Activated CD8-positive, alpha-beta T cell treated with anti-CD3 and anti-CD28 coated beads, Interleukin-2, amount 10 ng/mL, durations not matched to agents 7 days and 5 days (primary cell): ENCODE measurements at regions not wholly inside any gene's neighbourhood (a gene's known extent, or its start where the extent isn't known, plus 50 kb on each side); places are given as distances from the start of the nearest gene placed in this dataset.
"Not testable (repeated sequence)": the region's sequence is repeated elsewhere in the genome, so short reads cannot be mapped to it uniquely, and the experiment has no call there.

Source experiments
- ATAC-seq: fragments of 150-1000 bp; cut with Tn5 transposase; one replicate; pipeline ENCODE4 v1.10.0; 2021; ENCODE audit warnings: moderate library complexity
- CTCF ChIA-PET: fragments of 350-600 bp; sonication (Branson Sonifier 250); formaldehyde crosslinking; loops from one replicate; lab custom pipeline; 2021; ENCODE audit warnings: antibody characterized with exemption; lab: Charles Lee
- POLR2A ChIA-PET: fragments of 350-600 bp; sonication (Branson Sonifier 250); formaldehyde crosslinking; loops from one replicate; lab custom pipeline; 2021; ENCODE audit warnings: antibody characterized with exemption; lab: Charles Lee
- DNase-seq: peaks from one replicate; pipeline ENCODE4 v3.0.0-alpha.2; 2020
- H3K27ac Mint-ChIP-seq: one replicate; pipeline ENCODE4 v1.8.0; 2021; ENCODE audit warnings: mild to moderate bottlenecking, mixed read lengths
- H3K27me3 Mint-ChIP-seq: one replicate; pipeline ENCODE4 v1.8.0; 2021; ENCODE audit warnings: low read depth, mixed read lengths
- H3K36me3 Mint-ChIP-seq: one replicate; pipeline ENCODE4 v1.8.0; 2021; ENCODE audit warnings: low read depth, mixed read lengths
- H3K4me1 Mint-ChIP-seq: one replicate; pipeline ENCODE4 v1.8.0; 2021; ENCODE audit warnings: low read depth, mixed read lengths
- H3K4me3 Mint-ChIP-seq: one replicate; pipeline ENCODE4 v1.8.0; 2021; ENCODE audit warnings: mild to moderate bottlenecking, mixed read lengths
- H3K9me3 Mint-ChIP-seq: one replicate; pipeline ENCODE4 v1.8.0; 2022; ENCODE audit warnings: mixed read lengths; ENCODE audit not compliant: insufficient read depth

DNA sequence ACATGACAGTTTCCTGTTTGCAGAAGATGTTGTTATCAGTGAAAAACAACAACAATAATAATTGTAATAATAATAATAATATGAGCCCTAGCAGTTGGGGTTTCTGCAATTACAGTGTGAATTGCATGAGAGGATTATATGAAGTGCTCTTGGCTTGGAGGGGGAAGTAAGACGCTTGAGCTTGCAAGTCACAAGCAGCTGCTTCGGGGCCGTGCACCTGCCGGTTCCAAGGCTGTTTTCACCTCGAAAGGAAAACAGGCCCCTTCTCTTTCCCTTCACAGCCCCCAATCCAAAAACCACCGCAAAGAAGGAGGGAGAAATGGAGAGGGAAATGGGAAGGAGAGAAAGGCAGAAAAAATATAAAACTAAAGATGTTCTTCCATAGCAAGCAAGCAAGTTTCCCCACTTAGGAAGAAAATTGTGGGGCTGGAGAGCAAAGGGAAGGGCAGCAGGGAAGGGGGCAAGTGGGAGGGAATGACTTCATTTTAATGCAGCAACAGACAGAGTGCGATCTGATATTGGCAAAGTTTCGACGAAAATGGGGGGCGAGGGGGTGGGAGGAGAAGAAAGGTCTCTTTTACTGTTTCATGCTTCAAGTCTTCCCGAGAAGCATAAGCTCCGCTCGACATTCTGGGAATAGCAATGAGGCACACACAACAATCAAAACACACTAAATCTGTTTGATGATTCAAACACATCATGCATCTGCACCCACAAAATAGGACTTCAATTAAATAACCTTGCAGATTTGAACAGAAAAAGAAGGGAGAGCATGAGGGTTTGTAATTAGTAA lies 284.2 kb upstream of the ATP11B start:
- ATAC-seq (no peak), DNase-seq (no peak)
- Mint-ChIP-seq H3K4me1 (no peaks in the 10 kb centered on the region), H3K27ac (no peak overlapping the region), H3K27me3 (peaks cover 5% of the 10 kb centered on the region), H3K4me3 (no peak overlapping the region), H3K36me3 (no peaks in the 10 kb centered on the region), H3K9me3 (no peaks in the 10 kb centered on the region)
- ChIA-PET POLR2A (no interaction called here), CTCF (no interaction called here)

DNA sequence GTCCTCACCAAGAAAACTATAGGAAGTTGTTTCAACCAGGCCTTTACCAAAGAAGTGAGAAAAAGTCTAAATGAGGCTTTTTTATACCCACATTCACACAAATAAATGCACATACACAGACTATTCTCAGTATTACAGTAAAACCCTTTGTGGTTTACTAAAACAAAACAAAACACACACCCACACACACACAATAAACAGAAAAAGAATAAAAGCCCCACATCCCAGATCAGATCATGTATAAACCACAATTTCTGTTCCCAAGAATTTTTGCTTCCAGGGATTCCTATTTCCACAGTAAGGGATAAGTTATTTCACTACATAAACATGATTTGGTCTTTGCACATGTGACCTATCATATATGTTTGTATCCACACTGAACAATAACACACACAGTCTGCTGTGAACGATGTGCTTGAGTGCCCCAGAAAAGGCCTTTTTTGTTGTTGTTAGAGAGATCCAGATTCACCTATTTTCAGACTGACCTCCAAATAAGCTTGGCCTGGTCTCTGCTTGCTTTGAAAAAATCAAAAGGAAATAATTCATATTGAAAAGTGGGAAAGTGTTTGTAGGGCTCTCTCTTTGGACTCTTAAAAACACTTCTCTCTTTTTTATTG lies 283.4 kb upstream of the ATP11B start:
- peaks cover 5% of the 10 kb centered on the region for H3K27me3 Mint-ChIP-seq
- H3K4me3 Mint-ChIP-seq, result no peak overlapping the region
- H3K36me3 Mint-ChIP-seq, result no peaks in the 10 kb centered on the region
- ChIA-PET POLR2A (no interaction called here), CTCF (no interaction called here)
- H3K4me1 Mint-ChIP-seq, result no peaks in the 10 kb centered on the region
- H3K27ac Mint-ChIP-seq, result no peak overlapping the region
- no peak for ATAC-seq
- no peak for DNase-seq
- H3K9me3 Mint-ChIP-seq, result no peaks in the 10 kb centered on the region

GRCh38 chr3:182514236-182514964 lies 278.9 kb upstream of the ATP11B start:
- ATAC-seq, result no peak
- no peaks in the 10 kb centered on the region for H3K9me3 Mint-ChIP-seq
- peaks cover 4% of the 10 kb centered on the region for H3K27me3 Mint-ChIP-seq
- H3K36me3 Mint-ChIP-seq, result no peaks in the 10 kb centered on the region
- H3K4me1 Mint-ChIP-seq, result no peaks in the 10 kb centered on the region
- no peak overlapping the region for H3K4me3 Mint-ChIP-seq
- no peak overlapping the region for H3K27ac Mint-ChIP-seq
- CTCF ChIA-PET, result no interaction called here
- no peak for DNase-seq
- POLR2A ChIA-PET, result no interaction called here

GRCh38 chr3:182516597-182517336 lies 276.5 kb upstream of the ATP11B start:
- H3K4me1 Mint-ChIP-seq, result no peaks in the 10 kb centered on the region
- ChIA-PET POLR2A (no interaction called here), CTCF (no interaction called here)
- H3K9me3 Mint-ChIP-seq, result no peaks in the 10 kb centered on the region
- H3K27me3 Mint-ChIP-seq, result no peaks in the 10 kb centered on the region
- no peak overlapping the region for H3K27ac Mint-ChIP-seq
- H3K36me3 Mint-ChIP-seq, result no peaks in the 10 kb centered on the region
- no peak for ATAC-seq
- no peak for DNase-seq
- H3K4me3 Mint-ChIP-seq, result no peak overlapping the region

DNA sequence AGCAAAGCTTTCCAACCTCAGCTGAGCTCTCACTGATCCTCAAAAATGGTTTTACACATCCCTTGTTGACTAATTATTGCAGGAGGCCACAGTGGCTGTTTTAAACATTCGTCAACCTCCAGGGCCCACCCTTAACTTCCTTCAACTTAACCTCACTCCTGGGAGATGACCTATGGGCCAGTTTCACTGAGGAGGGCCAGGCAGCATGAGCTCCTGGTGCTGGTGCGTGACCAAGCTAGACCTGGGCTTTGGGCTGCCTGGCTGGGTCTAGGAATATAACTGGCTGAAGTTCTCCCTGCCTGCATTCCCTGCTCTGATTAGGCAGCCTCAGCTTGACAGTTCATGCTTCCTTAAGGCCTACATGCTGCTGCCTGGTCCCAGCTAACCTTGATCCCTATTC lies 273.7 kb upstream of the ATP11B start:
- H3K4me1 Mint-ChIP-seq, result no peaks in the 10 kb centered on the region
- no peak overlapping the region for H3K27ac Mint-ChIP-seq
- CTCF ChIA-PET, result no interaction called here
- no peaks in the 10 kb centered on the region for H3K27me3 Mint-ChIP-seq
- no peaks in the 10 kb centered on the region for H3K9me3 Mint-ChIP-seq
- DNase-seq, result no peak
- no peaks in the 10 kb centered on the region for H3K36me3 Mint-ChIP-seq
- POLR2A ChIA-PET, result no interaction called here
- no peak for ATAC-seq
- no peak overlapping the region for H3K4me3 Mint-ChIP-seq

DNA sequence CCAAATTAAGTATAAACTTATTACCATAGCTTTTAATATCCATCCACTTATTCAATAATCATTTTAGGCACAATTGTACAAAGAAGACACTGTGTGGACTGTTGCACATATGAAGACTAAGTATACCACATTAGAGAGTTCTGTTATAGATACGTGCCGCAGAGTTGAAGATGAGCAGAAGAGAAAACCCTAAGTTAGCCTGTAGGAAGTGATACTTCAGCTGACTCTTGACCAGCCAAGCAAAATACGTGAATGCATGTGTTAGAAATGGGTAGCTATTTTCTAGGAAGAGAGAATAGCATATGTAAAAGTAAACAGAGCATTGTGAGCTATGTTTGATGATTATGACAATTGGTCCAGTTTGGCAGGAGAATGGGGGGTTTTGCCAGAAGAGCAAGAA lies 272.0 kb upstream of the ATP11B start:
- H3K4me1 Mint-ChIP-seq, result no peaks in the 10 kb centered on the region

GRCh38 chr3:182523424-182523823 lies 269.9 kb upstream of the ATP11B start:
- DNase-seq, CTCF ChIA-PET, H3K4me1 Mint-ChIP-seq, H3K36me3 Mint-ChIP-seq, ATAC-seq, H3K4me3 Mint-ChIP-seq, POLR2A ChIA-PET, H3K27me3 Mint-ChIP-seq, H3K9me3 Mint-ChIP-seq, H3K27ac Mint-ChIP-seq: not testable (repeated sequence)

More for the DNA sequence above, 272.0 kb upstream of the ATP11B start:
- DNase-seq (no peak), ATAC-seq (no peak)
- Mint-ChIP-seq H3K27me3 (no peaks in the 10 kb centered on the region), H3K36me3 (no peaks in the 10 kb centered on the region), H3K4me3 (no peak overlapping the region), H3K9me3 (no peaks in the 10 kb centered on the region), H3K27ac (no peak overlapping the region)
- CTCF ChIA-PET, result no interaction called here
- POLR2A ChIA-PET, result no interaction called here

GRCh38 chr3:182523836-182524235 lies 269.5 kb upstream of the ATP11B start:
- Mint-ChIP-seq H3K36me3 (no peaks in the 10 kb centered on the region), H3K9me3 (no peaks in the 10 kb centered on the region), H3K4me3 (no peak overlapping the region), H3K27me3 (no peaks in the 10 kb centered on the region), H3K4me1 (no peaks in the 10 kb centered on the region), H3K27ac (no peak overlapping the region)
- ATAC-seq (no peak), DNase-seq (no peak)
- CTCF ChIA-PET, result no interaction called here
- POLR2A ChIA-PET, result no interaction called here

- CTCF ChIA-PET, result no interaction called here
- no peak overlapping the region for H3K4me3 Mint-ChIP-seq
- DNase-seq (no peak), ATAC-seq (no peak)
- H3K4me1 Mint-ChIP-seq, result no peaks in the 10 kb centered on the region
- H3K27ac Mint-ChIP-seq, result no peak overlapping the region
- no peaks in the 10 kb centered on the region for H3K27me3 Mint-ChIP-seq
- no peaks in the 10 kb centered on the region for H3K36me3 Mint-ChIP-seq
- H3K9me3 Mint-ChIP-seq, result no peaks in the 10 kb centered on the region
- POLR2A ChIA-PET, result no interaction called here
These were observed 268.4 kb upstream of the ATP11B start for GRCh38 chr3:182524711-182525401.

DNA sequence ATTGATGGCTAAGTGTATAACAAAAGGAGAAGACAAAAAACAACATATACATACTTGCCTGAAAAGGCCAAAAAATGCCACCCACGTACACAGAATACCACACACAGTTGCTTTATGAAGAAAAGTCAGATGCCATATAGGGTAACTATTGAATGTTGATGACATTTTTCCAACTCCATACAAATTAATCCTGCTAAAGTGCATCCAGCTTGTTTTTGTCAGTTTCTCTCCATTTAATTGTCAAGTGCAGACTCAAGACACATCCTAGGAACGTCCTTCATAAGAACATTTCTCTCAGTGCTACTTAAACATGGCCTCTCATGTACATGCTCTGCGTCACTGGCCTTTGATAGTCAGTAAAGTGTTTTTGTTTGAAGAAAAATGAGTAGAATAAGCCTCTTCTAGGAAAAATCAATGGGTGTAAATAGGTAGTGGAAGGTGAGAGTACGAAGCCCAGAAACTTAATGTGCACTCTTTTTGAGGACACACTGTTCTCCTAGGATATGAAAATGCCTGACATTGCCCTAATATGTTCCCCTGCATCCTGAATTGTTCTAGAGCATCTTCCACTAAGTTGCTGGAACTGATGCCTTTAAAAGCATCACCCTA lies 267.4 kb upstream of the ATP11B start:
- ATAC-seq (no peak), DNase-seq (no peak)
- H3K9me3 Mint-ChIP-seq, result no peaks in the 10 kb centered on the region
- no peaks in the 10 kb centered on the region for H3K4me1 Mint-ChIP-seq
- no peak overlapping the region for H3K27ac Mint-ChIP-seq
- H3K4me3 Mint-ChIP-seq, result no peak overlapping the region
- ChIA-PET POLR2A (no interaction called here), CTCF (no interaction called here)
- no peaks in the 10 kb centered on the region for H3K27me3 Mint-ChIP-seq
- no peaks in the 10 kb centered on the region for H3K36me3 Mint-ChIP-seq

DNA sequence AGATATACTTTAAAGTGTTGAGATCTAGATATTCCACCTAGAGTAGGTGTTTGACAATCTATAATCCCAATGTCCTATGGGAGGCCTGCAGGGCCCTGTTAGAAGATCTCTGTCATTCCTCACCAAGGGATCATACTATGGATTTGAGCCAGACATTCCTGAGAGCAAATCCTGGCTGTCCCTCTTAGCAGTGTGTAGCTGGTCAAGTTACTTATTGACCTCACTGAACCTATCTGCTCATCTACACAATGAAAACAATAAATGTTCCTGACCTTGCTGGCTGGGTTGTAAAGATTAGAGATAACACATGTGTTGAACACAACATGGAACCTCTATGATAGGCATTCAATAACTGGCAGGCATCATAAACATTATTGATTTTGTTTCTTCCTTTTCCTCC lies 265.6 kb upstream of the ATP11B start:
- H3K4me1 Mint-ChIP-seq, result no peaks in the 10 kb centered on the region
- no peak overlapping the region for H3K4me3 Mint-ChIP-seq
- no peak for ATAC-seq
- H3K27me3 Mint-ChIP-seq, result no peaks in the 10 kb centered on the region
- POLR2A ChIA-PET, result no interaction called here
- no peaks in the 10 kb centered on the region for H3K9me3 Mint-ChIP-seq
- no peak for DNase-seq
- no peak overlapping the region for H3K27ac Mint-ChIP-seq
- no peaks in the 10 kb centered on the region for H3K36me3 Mint-ChIP-seq
- CTCF ChIA-PET, result no interaction called here
